Ureter (tissue), 1 donor: ENCODE measurements at regions not wholly inside any gene's neighbourhood (a gene's known extent, or its start where the extent isn't known, plus 50 kb on each side); places are given as distances from the start of the nearest gene placed in this dataset.
"Not testable (repeated sequence)": the region's sequence is repeated elsewhere in the genome, so short reads cannot be mapped to it uniquely, and the experiment has no call there.

ENCODE experiments used
- DNase-seq: peaks from one replicate; pipeline ENCODE4 v3.0.0-alpha.2; 2020; ENCODE audit warnings: low spot score
- donor health status: DM: yes; HTN: yes; CAD: no.

DNA sequence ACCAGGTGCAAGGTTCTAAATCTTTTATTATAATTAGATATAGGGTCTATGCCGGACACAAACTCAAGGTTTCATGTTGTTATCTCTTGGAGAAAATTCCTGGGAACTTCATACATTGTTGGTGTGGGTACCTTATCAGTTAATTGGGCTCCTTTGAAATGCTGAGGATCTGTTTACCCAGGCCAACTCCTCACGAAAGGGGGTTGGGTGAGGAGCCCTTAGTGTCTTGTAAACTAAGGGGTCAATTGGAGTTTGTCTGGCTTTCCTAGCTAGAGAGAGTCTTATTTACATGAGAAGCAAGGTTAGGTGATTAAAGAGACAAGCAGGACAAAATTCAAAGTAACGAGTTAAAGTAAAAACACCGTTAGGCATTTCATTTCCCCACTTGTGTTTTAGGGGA, 670.9 kb downstream of the TMEM121 start:
- DNase-seq: not testable (repeated sequence)

DNA sequence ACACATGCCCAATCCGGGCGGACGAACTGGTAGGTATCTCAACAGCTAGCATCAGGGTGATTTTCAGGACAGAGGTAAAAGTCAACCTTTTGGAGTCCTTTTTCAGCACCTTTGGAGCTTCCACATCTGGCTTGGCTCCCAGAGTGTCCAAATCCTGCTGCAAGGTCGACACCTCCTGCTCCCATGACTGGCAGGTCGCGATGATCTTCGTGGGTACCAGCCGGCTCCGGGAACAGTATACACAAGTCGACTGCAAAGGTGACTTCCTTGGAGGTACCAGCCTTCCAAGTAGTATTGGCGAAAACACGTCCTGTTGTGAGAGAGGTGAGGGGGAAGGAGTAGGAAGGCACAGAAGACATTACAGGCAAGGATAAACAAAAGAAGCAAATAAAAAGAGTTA, 672.7 kb downstream of the TMEM121 start:
- DNase-seq: no peak

DNA sequence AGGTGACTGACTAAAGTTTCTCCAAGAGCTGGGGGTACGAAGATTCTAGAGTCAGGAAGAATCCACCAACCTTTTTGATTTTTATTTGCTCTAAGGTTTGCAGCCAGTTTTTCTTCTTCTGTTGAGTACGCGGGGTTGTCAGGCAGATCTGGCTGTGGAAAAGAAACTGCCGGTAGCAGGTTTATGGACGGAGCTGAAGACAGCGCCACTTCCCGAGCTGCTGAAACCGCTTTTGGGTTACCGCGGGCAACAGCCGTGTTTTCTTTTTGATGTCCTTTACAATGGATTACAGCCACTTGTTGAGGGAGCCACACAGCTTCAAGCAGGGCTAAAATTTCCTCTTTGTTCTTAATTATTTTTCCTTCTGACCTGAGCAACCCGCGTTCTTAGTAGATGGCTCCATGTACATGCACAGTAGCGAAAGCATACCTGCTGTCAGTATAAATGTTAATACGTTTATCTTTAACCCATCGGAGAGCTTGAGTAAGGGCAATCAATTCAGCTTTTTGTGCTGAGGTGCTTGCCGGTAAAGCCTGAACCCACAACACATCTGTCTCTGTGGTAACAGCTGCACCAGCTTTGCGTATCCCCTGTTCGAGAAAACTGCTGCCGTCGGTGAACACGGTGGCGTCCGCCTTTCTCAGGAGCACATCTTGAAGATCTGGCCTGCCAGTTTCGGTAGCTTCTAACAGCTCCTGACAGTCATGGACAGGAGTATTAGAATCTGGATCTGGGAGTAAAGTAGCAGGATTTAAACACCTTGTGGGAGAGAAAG, 674.3 kb downstream of the TMEM121 start:
- DNase-seq: no peak

DNA sequence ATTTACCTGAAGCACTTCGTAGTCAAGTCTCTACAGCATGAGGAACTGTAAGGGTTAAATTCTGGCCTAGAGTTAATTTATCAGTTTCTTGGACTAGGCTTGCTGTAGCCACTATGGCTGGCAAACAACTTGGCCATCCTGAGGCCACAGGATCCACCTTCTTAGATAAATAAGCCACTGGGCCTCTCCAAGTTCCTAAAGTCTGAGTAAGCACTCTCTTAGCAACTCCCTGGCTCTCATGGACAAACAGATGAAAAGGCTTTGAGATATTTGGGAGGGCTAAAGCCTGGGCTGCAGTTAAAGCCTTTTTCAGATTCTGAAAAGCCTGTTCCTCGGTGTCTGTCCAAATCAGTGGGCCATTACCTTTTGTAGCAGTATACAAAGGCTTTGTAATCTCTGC, 675.0 kb downstream of the TMEM121 start:
- DNase-seq: no peak

DNA sequence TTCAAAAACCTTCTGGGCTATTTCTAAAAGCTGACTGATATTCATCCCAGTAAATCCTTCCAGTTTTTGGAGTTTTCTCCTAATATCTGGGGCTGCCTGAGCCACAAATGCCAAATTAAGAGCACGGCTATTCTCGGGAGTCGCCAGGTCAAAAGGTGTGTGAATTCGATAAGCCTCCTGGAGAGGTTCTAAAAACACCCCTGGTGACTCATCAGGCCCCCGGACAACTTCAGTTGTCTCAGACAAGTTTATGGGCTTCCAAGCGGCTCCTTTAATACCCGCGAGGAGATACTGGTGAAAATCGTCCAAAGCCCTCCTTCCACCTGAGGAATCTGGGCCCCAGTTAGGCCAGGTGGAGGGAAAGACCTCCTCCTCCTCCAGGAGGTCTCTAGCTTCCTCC, 677.1 kb downstream of the TMEM121 start:
- DNase-seq: no peak

DNA sequence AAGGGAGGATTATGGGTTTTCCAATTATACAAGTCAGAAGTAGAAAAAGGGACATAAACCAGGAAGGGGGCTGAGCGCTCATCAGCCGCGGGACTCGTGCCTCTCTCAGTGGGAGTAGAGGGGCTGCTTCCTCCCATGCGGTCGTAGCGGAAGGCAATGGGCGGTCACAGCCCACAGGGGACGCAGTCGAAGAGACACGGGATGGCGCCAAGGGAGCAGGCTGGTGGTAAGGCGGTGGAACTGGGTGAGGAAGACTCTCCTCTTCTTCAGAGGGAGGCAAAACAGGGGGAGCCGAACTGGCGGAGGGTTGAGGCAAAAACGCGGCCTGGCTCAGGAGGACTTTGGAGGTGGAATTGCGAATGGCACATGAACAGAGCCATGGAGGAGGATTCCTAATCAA, 677.7 kb downstream of the TMEM121 start:
- DNase-seq: no peak

DNA sequence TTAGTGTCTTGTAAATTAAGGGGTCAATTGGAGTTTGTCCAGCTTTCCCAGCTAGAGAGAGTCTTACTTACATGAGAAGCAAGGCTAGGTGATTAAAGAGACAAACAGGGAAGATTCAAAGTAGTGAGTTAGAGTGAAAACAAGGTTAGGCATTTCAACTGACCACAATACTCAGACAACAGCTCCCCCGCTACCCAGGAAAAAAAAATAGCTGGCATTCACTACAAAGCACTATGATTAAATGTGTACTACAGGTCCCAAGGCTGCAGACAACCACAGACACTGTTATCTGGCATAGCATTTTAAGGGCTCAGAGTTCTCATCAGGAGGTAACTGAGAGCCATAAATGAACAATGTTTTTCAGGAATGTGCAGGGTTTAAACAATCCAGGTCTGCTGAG, 680.9 kb downstream of the TMEM121 start:
- DNase-seq: no peak

DNA sequence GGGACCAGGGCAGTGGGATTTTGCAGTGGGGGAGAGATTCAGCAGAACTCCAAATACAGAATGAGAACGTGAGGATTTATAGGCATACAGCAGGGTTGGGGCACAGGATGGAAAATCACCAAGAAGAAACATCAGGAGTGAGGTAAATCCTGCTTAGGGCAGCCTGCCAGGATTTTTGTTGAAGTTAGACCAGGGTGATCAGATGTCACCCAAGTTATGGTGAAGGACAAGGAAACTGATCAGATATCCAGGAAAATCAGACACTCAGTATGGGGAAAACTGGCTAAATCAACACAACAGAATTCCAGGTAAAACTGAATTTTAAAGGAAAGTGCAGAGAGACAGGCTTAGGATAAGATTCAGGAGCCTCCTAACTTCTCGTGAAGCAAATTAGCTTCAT, 682.4 kb downstream of the TMEM121 start:
- no peak for DNase-seq

DNA sequence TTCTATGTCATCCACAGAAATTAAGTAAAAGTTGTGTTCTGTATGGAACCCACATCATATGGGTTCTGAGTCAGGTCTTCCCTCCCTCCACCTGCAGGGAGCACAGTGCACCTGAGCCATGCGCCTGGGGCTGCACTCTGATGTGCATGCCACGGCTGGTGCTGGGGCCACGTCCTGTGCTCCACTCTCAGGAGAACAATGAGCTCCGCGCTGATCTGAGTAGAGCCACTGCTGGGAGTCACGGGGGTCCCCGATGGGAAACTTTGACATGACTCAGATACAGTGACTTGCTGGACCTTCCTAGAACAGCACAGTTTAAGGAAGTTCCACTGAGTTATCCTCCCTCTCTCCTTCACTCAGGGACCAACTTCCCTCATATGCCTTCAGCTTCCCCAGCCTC, 683.4 kb downstream of the TMEM121 start:
- DNase-seq: no peak

DNA sequence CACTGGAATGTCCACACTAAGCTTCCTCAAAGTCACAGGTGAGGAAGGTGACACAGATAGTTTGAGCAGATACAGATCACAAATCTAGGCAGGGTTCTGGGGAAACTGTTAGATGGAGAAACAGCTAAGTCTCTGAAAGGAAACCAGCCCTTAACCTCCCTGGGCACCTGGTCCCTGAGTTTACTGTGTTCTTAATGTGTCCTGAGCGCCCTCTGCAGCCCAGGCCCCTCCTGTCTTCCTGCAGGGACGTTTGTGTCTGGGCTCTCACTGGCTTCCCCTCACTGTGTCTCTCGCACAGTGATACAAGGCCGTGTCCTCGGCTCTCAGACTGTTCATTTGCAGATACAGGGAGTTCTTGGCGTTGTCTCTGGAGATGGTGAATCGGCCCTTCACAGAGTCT, 684.3 kb downstream of the TMEM121 start:
- no peak for DNase-seq

DNA sequence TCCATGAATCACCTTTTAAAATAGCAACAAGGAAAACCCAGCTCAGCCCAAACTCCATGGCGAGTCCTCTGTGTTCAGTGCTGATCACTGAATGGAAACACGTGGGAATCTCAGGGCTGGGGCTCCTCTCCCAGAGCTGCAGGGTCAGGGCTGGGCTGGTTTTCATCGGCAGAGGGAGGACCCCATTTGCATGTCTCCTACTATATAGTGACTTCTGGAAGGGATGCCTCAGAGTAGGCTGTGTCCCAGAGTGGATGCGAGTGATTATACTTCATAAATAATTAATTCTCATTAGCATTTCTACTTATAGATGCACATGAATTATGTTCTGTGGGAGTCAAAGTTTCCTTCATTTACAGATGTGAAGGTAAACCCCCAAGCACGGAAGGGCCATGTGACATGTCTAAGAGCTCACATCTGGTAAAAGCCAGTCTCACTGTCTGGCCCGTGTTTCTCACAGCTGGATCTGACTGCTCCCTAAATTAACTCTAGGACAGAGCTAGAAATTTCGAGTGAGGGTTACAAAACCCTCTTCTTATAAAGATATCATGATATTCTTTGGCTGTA, 685.0 kb downstream of the TMEM121 start:
- no peak for DNase-seq

DNA sequence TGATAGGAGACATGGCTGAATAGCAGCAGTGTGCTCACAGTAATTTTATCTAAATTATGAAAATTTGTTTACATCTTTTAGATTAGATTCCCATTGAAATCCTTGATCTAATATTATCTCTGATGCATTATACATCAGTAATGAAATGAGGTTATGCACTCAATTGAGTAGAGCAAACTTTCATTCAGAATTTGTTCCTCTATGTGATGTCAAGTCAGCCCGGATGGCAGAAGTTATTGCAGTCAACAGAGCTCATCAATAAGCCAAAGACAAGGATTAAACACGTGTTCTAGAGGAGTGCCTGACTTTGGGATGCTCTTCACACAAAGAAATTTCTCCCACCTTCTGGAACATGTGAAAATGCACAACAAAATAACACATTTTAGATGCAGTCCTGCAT, 688.8 kb downstream of the TMEM121 start:
- DNase-seq: no peak

DNA sequence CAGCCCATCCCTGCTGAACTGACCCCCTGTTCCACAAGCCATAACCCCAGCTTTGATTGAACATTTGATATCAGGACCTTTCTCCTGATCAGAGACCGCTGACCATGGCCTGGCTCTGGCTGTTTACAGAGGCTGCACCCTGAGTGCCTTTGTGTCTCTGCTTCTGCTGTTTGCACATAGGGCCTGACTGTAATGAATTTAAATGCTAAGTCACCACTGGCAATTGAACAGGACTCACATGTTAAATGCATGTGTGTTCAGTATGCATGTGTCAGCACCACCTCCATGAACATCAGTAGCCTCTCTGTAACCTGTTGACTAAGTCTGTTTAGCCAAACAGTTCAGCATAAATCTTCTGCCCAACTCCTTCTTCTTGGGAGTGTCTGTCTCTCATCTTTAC, 690.3 kb downstream of the TMEM121 start:
- no peak for DNase-seq

DNA sequence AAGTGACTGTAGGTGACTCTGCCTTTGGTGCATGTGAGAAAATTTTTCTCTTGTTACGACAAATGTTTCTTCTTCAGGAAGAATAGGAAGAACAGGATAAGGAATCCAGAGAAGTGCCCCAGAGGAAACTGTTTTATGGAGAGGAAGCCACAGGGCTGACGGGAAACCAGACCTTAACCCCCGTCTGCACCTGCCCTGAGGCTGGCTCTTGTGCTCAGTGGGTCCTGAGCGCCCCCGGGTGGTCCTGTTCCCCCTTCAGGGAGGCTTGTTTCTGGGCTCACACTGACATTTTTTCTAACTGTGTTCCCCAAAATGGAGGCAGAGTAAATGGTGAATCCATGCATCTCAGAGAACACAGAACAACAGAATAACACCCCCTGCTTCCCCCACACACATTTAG, 691.8 kb downstream of the TMEM121 start:
- no peak for DNase-seq

DNA sequence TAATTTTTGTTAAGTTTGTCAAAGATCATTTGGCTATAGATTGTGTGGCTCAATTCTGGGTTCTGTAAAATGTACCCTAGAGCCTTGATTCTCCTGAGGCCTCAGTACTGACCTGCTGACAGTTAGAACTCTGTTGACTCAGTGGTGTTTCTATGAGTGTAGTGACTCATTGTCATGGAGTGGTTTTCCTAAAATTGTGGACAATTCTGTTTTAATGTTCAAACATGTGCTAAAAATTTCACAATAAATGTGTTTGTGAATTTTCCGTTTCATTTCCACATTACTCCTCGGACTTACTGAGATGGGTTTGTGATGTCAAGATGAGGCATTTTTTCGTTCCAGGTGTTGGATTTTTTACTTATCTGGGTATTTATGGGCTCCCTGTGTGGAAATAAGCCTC, 695.9 kb downstream of the TMEM121 start:
- no peak for DNase-seq

DNA sequence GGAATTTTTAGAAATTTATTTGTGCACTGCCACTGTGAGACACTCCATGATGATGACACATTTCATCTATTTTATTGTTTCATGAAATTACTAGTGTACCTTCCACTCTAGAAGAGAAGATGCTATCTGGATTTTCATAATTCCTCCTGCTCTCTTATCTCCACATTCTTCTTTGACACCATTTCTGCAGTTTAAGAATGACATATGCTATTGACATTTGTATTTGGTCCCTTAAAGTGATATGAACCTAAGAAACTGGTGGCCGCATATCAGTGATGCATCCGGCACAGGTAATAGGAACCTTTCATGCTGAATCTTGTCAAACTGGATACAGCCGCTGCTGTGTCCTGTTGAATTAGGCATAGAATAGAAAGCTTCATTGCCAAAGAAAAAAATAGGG, 696.3 kb downstream of the TMEM121 start:
- DNase-seq: no peak

DNA sequence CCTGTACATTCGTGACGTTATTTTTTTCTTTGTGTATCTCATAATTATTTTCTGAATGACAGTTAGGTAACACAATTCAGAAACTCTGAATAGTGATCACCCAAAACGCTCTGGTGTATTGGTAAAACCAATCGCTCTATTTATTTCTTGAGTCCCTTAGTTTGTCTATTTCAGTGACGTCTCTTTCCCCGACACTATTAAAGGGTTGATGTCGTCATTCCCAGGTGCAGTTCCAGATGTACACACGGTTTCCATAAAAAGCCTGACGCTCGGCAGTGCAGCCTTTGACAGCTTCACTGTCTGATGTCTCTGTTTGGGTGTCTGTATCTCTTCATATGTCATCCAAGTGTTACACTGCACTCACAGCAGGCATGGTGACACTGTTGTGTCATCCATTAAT, 701.4 kb downstream of the TMEM121 start:
- no peak for DNase-seq

DNA sequence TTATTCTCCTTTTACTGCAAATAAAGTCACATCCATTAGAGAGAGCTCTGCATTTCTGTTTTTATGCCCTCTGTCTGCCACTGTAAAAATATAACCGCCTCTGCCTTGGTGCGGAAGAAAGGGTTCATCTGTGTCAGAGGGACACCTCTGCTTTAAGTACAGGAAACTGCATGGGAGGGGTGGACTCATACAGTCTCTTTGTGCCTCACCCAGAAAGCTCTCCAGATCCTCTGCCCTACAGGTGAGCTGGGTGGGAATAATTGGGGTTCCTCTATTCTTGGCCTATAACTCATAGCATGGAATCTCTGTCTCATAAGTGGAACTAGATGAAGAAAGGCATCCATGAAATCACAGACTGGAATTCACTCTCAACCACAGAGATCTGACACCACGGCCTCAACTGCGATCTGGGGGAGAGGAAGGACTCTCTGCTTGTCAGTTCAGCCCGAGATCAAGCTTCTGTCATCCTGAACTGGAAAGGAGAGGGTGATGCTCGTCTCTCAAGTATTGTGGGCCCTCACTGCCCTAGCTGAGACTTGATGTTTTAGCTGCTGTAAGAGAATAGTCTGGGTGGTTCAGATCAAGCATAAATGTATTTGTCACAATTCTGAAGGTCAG, 702.3 kb downstream of the TMEM121 start:
- DNase-seq: no peak

DNA sequence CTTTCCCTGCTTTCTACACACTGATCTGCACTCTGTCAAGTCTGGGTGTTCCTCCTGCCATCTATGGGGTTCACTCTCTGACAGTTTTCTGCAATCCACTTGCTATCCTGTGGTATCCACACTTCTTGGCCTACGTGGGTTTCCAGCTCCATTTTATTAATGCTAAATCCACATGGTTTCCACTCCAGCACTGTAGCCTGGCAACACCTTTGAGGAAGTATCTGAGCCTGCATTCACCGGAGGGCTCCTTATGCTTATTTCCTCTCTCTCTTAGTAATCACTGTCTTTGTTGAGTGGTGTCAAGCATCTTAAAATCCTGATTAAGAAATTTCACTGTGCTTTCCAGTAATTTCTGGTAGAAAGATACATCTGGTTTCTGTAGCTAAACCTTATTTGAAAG, 703.7 kb downstream of the TMEM121 start:
- no peak for DNase-seq

DNA sequence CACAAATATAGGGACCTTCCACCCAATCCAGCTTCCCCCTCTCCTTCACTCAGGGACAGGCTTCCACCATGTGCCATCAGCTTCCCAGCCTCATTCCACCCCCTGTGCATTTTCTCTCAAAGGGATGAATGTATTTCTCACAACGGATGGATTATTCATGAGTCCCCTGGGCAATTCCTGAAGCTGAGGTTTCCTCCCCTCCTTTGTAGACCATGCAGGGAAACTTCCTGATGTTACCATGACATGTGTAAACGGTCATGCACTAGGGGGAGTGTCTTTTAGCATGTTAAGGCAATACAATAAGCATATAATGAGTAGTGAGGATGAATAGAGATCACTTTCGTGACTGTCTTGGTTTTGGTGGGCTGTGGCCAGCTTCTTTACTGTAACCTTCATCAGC, 706.8 kb downstream of the TMEM121 start:
- not testable (repeated sequence) for DNase-seq

DNA sequence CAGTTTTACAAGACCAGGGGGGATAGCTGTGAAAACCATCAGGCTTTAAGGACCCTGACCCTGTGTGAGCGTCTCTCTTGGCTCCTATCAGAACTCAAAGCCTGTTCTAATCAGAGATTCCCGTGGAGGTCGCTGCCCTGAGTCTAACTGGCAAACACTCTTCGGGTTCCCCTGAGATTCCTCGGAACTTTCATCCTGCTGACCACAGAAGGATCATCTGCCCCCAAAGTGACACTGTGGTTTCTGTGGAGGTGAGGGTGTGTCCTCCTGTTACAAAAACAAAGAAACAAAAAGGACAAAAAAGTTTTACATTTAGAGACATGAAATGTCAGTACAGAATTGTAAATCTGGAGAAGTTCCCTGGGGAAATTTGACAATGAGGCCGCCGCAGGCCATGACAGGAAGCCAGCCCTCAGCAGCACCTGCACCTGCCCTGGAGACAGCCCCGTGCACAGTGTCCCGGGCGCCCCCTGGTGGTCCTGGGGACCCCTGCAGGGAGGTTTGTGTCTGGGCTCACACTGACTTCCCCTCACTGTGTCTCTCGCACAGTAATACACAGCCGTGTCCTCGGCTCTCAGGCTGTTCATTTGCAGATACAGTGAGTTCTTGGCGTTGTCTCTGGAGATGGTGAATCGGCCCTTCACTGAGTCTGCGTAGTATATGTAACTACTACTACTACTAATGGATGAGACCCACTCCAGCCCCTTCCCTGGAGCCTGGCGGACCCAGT, 708.3 kb downstream of the TMEM121 start:
- not testable (repeated sequence) for DNase-seq

DNA sequence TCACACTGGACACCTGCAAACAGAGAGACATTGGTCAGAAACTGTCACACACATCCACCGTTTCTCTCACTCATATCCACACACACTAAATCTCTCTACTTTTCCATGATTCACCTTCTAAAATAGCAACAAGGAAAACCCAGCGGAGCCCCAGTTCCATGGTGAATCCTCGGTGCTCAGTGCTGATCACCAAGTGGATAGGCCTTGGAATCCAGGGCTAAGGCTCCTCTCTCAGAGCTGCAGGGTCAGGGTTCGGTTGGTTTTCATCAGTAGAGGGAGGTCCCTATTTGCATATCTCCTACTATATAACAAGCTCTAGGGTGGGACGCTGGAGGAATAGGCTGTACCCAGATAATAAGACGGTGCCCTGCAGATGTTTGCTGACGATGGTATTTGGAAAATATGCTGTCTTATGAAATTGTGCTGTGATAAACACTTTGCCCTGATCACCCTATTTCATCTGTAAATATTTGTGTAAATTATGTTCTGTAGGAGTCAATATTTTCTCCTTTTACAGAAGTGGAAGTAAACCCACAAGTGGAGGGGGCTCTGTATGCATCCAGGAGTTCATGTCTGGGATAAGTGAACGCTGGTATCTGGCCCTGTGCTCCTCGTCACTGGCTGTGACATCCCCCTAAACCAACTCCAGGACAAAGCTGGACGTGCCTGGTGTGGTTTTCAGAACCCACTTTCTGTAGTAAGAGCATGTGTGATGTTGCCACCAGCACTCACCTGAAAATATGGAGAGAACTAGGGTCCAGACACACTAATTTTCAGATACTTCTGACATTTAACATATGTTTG, 709.2 kb downstream of the TMEM121 start:
- no peak for DNase-seq
